ENCODE measurements at regions not wholly inside any gene's neighbourhood (a gene's known extent, or its start where the extent isn't known, plus 50 kb on each side); places are given as distances from the start of the nearest gene placed in this dataset.

DNA sequence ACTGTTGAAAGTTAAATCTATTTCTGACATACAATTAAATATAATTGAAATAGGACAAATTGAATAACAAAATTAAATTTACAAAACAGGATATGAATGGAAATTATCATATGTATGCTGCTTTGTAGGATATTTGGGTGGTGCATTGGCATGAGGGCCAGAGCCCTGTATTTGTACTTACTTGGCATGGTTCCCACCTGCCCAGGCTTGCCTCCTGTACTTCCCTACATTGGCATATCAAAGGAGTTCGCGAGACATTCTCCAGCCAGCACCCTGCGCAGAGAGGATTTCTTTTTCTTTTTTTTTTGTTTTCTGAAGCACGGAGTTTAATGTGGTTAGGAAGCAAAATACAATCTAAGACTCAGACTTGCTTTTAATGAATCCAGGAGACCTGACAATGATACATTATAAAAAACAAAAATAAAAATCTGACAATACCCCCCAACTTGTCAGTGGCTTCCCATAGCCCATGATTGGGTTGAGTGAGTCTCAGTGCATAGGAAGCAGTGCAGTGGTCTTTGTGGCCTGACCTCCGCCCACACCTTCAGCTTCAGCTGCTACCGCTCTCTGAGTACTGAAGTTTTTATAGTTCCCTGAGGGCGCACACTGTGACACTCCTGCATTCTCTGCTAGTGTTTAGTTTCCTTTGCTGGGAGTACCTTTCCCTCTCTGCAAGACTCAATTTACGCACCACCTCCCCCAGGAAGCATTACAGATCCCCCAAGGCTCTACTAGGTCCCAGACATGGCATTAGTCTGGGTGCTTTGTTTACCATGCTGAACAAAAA is 440.8 kb downstream of the UTRN start:
- DNase-seq (ENCODE audit: low read depth), result no peak

DNA sequence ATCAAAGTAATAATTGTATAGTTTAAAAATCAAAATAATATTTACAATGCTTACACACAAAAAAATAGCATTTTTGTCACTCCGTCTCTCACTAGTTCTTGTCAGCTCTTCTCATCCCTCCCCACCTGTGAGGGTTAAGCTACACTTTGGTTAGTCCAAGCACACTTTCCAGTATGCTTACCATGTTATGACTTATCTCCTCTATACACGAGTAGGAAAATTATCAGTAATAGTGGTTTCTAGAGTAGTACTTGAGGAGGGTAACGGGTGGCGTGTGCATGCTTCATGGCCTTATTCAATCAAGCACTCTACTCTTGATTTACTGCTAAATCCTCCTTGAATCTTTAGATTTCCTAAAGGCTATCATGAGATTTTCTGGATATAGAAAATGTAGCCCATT is 443.7 kb downstream of the UTRN start:
- DNase-seq (ENCODE audit: low read depth), result no peak

- no peak for DNase-seq (ENCODE audit: low read depth)
Measured at GRCh38 chr6:144729502-144729901, 444.4 kb downstream of the UTRN start.

GRCh38 chr6:144730088-144730645 is 445.0 kb downstream of the UTRN start:
- no peak for DNase-seq (ENCODE audit: low read depth)

- no peak for DNase-seq (ENCODE audit: low read depth)
Measured at GRCh38 chr6:144731229-144731628, 446.1 kb downstream of the UTRN start.

DNA sequence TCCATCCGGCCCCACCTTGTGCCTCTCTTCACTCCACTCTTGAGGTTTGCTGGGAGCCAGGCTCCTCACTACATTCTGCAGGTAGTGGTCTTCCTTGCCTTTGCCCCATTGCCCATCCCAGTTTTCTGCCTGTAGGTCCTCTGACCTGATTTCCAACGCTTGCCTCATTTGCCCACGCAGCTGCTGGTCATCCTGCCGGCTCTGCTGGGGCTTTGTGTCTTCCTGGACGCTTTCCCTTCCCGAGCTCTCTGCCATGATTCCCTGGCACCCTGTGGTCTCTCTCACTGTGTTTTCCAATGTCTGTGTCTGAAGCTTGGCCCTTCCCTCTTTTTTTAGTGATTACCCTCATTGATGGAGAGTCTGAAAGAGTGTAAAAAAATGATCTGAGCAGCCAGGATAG is 451.6 kb downstream of the UTRN start:
- no peak for DNase-seq (ENCODE audit: low read depth)

GRCh38 chr6:144737998-144738397 is 452.9 kb downstream of the UTRN start:
- no peak for DNase-seq (ENCODE audit: low read depth)

DNA sequence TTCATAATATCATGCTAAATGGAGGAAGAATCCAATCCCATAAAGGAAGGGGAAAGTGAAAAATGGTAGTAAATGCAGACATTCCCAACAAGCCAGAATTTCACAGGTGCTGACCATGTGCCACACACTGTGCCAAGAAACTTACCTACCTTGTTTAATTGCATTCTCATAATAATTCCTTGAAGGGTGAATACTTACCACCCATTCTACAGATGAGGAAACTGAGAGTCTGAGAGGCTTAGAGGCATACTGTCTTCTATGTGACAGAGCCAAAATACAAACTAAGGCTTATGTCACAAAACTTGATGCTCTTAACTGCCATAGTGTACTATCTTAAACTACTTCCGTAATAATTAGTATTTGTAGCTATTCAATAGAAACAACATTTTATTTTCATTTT is 454.7 kb downstream of the UTRN start:
- DNase-seq (ENCODE audit: low read depth), result no peak

GRCh38 chr6:144741659-144742058 is 456.5 kb downstream of the UTRN start:
- no peak for DNase-seq (ENCODE audit: low read depth)

- DNase-seq (ENCODE audit: low read depth), result no peak
Measured at GRCh38 chr6:144742779-144743178, 457.6 kb downstream of the UTRN start.

DNA sequence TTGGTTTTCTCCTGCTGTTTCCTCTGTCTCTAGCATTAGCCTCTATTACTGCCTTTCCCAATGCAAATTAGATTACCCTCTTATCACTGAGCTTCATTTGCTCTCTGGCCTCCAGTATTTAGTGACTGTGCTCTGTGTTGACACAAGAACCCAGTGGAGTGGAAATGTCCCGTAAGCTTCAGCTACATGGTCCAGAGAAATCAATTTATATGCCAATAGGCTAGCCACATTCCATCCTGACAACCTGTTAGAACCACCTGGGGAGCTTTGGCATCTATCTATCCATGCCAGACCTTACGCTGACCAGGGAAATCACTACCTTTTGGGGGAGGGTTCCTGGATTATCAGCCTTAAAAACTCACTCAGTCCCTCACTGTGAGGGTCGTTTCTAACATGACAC is 459.6 kb downstream of the UTRN start:
- no peak for DNase-seq (ENCODE audit: low read depth)

DNA sequence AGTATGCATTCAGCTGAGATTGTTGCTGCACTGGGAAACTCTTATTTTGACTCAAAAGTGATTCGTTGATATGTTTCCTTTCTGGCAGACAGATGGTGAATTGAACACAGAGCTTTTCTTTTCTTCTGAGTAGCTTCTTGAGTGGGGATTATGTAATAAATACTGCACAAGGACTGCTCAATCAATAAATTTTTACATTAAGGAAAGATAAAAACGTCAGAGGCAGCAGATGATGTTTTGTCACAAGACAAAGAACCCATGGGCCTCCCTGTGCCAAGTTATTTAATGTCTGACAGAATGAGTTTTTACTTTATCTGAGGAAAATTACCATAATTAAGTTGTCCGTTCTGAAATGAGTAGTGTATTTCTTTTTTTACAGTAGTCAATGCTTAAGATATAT is 460.3 kb downstream of the UTRN start:
- no peak for DNase-seq (ENCODE audit: low read depth)

DNA sequence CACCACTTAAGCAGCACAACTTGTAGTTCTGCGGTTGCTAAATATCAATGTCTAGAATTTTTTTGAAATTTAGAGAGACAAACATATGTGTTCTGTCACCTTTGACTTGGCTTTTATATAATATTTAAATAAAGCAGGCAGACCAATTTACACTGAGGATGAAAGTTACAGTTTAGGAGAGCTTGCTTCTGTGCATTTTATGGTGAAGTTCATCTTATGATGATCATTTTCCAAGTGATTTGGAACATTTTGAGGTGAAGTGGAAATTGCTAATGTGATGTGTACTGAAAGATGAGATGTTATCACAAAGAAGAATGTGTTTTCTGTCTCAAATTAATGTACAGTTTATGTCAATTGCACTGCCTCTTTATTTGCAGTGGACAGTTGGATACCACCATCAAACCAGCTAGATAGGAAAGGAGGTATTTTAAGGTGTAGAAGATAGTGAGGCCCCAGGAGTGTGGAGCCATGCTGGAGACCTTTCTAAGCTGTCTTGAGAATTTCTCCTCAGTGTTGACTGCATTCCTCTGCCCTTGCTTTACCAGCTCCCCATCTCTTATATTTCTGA is 461.9 kb downstream of the UTRN start:
- no peak for DNase-seq (ENCODE audit: low read depth)

GRCh38 chr6:144749263-144749662 is 464.1 kb downstream of the UTRN start:
- DNase-seq (ENCODE audit: low read depth), result no peak

- DNase-seq (ENCODE audit: low read depth), result no peak
Measured at GRCh38 chr6:144753023-144753705, 468.0 kb downstream of the UTRN start.

- DNase-seq (ENCODE audit: low read depth), result no peak
Measured at GRCh38 chr6:144756469-144756868, 471.3 kb downstream of the UTRN start.

DNA sequence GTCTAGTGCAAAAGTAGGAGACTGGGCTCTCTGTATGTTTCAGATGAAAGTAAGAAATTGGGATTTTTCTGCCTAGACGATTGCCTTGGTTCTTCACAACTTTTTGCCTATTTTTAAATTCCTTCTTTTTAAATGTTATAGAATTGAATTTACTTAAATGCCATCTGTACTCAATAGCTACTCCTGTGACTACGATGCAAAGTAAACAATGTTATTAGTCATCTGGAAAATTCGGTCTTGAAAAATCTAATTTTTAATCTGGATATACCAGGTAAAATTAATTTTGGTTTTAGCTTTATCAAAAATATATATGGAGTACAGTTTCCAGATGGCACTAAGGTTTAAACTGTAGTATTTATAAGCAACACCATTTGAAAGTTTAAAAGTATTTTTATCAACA is 472.2 kb downstream of the UTRN start:
- no peak for DNase-seq (ENCODE audit: low read depth)

DNA sequence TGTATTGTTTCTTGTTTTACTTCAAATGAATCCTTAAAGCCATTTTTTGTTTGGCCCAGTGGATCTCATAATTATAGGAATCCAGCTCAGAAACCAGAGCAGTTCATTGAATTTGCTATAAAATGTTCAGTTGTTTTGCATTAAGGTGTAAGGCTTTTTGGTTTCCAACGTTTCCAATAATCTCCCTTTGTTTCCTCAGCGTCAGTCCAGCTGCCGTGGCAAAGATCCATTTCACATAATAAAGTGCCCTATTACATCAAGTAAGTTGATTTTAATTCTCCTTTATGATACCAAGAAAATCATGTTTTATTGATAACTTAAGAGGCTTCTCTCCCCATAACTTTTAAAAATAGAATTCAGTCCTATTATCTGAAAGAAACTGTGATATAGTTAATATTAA is 472.6 kb downstream of the UTRN start:
- DNase-seq (ENCODE audit: low read depth), result no peak

- no peak for DNase-seq (ENCODE audit: low read depth)
Measured at GRCh38 chr6:144758602-144759001, 473.5 kb downstream of the UTRN start.

- no peak for DNase-seq (ENCODE audit: low read depth)
Measured at GRCh38 chr6:144762469-144762868, 477.3 kb downstream of the UTRN start.

DNA sequence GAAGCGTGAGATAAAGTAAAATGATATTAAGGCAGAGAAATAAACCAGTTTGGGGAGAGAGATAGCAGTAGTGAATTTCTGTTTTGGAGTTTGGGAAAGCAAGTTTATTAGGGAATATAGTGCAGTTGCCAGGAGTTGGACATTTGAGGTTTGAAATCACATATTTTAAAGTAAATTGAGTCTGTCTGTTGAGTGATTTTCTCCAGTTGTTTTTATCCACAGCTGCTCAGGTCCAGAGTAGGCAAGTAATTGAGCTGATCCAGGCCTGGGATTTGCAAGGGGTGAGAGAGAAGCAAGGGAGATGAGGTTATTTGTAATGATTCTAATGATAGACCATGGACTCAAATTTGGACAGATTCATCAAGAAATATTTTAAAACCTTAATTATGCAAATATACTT is 481.9 kb downstream of the UTRN start:
- DNase-seq (ENCODE audit: low read depth), result no peak

DNA sequence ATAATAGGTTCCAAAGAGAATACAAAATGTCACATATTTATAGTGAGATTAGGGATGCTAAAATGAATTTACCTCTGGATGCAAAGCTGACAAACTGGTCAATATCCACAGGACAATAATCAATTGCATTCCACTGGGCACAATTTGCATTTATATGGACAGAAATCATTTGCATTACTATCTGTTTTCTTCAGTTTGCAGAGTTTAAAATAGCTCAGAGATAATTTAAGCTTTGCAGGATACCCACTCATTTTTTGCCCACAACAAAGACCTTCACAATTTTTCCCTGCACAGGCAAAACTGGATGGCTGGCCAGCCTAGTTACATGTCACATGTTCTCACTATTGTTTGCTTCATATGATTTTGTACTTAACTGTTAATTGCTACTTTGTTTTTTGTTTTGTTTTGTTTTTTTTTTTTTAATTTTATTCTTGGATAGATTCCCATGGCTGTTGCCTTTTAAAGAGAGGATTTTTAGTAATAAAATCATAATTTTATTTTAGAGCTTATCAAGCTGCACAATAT is 483.5 kb downstream of the UTRN start:
- DNase-seq (ENCODE audit: low read depth), result no peak

DNA sequence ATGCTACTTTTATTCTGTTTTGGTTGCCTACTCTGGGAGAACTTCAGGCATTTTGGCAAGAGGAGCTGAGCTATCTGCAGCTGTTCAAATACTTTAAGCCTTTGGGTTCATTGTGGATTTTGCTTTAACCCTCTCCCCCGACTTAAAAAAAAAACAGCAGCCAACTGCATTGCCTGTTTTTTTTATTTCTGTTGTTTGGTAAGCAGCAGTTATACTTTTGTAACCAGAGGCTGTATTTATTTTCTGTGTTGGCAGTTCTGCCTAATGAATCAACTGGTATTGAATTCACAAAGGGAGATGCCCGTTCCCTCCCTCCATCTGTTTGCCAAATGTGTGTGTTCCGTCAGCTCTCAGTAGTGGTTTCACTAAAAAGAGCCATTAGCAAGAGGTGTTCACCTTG is 484.0 kb downstream of the UTRN start:
- no peak for DNase-seq (ENCODE audit: low read depth)

Data from activated T-helper 9 cell treated with anti-CD3 and anti-CD28 coated beads, Interleukin-2, amount 50 U/mL, for 16 hours (primary cell).